Liver (tissue), 8 donors: ENCODE measurements at regions not wholly inside any gene's neighbourhood (a gene's known extent, or its start where the extent isn't known, plus 50 kb on each side); places are given as distances from the start of the nearest gene placed in this dataset.

Experiments used
- DNase-seq: peaks from one replicate; pipeline ENCODE4 v3.0.0-alpha.2; 2017; ENCODE audit warnings: low spot score
- H3K27ac ChIP-seq, 2 donors: one replicate each; pipeline ENCODE4 v1.7.0; 2013; ENCODE audit warnings: inconsistent platforms in 2 of 2, low read length in 2 of 2, control low read depth in 1 of 2, low read depth in 1 of 2, mild to moderate bottlenecking in 1 of 2
- H3K27me3 ChIP-seq, 4 donors: one replicate each; pipeline versions ENCODE4 v1.6.1 to v1.7.0; 2013; ENCODE audit warnings: low read length in 3 of 4, inconsistent platforms in 1 of 4, mild to moderate bottlenecking in 1 of 4, moderate library complexity in 1 of 4; ENCODE audit not compliant: control insufficient read depth in 4 of 4, insufficient read depth in 4 of 4
- H3K36me3 ChIP-seq, 4 donors: one replicate each; pipeline versions ENCODE4 v1.6.1 to v1.7.0; 2013; ENCODE audit warnings: low read length in 3 of 4, mild to moderate bottlenecking in 3 of 4, low read depth in 1 of 4, moderate library complexity in 1 of 4; ENCODE audit not compliant: control insufficient read depth in 4 of 4, insufficient read depth in 3 of 4
- H3K4me1 ChIP-seq, 4 donors: one replicate each; pipeline versions ENCODE4 v1.6.1 to v1.7.0; 2013; ENCODE audit warnings: low read length in 3 of 4, mild to moderate bottlenecking in 3 of 4, moderate library complexity in 1 of 4; ENCODE audit not compliant: control insufficient read depth in 4 of 4, insufficient read depth in 4 of 4
- H3K4me3 ChIP-seq, 3 donors: one replicate each; pipeline versions ENCODE4 v1.6.1 to v1.7.0; 2013; ENCODE audit warnings: low read length in 3 of 3, control low read depth in 1 of 3, low read depth in 1 of 3, mild to moderate bottlenecking in 1 of 3
- H3K9ac ChIP-seq, 2 donors: one replicate each; pipeline ENCODE4 v1.7.0; 2013; ENCODE audit warnings: low read length in 2 of 2, mild to moderate bottlenecking in 2 of 2, moderate library complexity in 2 of 2, control low read depth in 1 of 2, low read depth in 1 of 2
- H3K9me3 ChIP-seq, 4 donors: one replicate each; pipeline versions ENCODE4 v1.6.1 to v1.7.0; 2013; ENCODE audit warnings: low read length in 3 of 4; ENCODE audit not compliant: control insufficient read depth in 4 of 4
- FOXA2 ChIP-seq: IDR thresholded peaks from 2 replicates; pipeline ENCODE4 v1.6.1; 2016; ENCODE audit warnings: antibody characterized with exemption
- GABPA ChIP-seq, 2 donors: IDR thresholded peaks in 1 of 2; conservative IDR thresholded peaks in 1 of 2; 2 replicates each; pipeline ENCODE4 v1.6.1; 2016; ENCODE audit warnings: antibody characterized with exemption in 2 of 2, mild to moderate bottlenecking in 1 of 2, moderate library complexity in 1 of 2
- HNF4A ChIP-seq, 2 donors: conservative IDR thresholded peaks; 2 replicates each; pipeline ENCODE4 v1.6.1; 2016; ENCODE audit warnings: antibody characterized with exemption in 2 of 2, mild to moderate bottlenecking in 2 of 2
- HNF4G ChIP-seq: IDR thresholded peaks from 2 replicates; pipeline ENCODE4 v1.6.1; 2016; ENCODE audit warnings: antibody characterized with exemption
- JUND ChIP-seq, 2 donors: IDR thresholded peaks; 2 replicates each; pipeline ENCODE4 v1.6.1; 2016; ENCODE audit warnings: antibody characterized with exemption in 2 of 2
- NR2F2 ChIP-seq: IDR thresholded peaks from 2 replicates; pipeline ENCODE4 v1.6.1; 2016; ENCODE audit warnings: antibody characterized with exemption
- RAD21 ChIP-seq, 2 donors: IDR thresholded peaks; 2 replicates each; pipeline ENCODE4 v1.6.1; 2016; ENCODE audit warnings: antibody characterized with exemption in 2 of 2, mild to moderate bottlenecking in 2 of 2
- RXRA ChIP-seq, 2 donors: IDR thresholded peaks; 2 replicates each; pipeline ENCODE4 v1.6.1; 2017 to 2018; ENCODE audit warnings: antibody characterized with exemption in 2 of 2, mild to moderate bottlenecking in 1 of 2
- SP1 ChIP-seq: IDR thresholded peaks from 2 replicates; pipeline ENCODE4 v1.6.1; 2018; ENCODE audit warnings: antibody characterized with exemption, mild to moderate bottlenecking
- TAF1 ChIP-seq: conservative IDR thresholded peaks from 2 replicates; pipeline ENCODE4 v1.6.1; 2016; ENCODE audit warnings: antibody characterized with exemption, mild to moderate bottlenecking
- YY1 ChIP-seq: IDR thresholded peaks from 2 replicates; pipeline ENCODE4 v1.6.1; 2016; ENCODE audit warnings: antibody characterized with exemption, mild to moderate bottlenecking
- WGBS: extraction: QIAGEN DNeasy Blood & Tissue Kit; methylation state at CpG from one replicate; pipeline ENCODE4 v1.1.7; 2013; 5-methylcytosine and 5-hydroxymethylcytosine counted together
- TF ChIP-seq, protein P1 (sequence below): IDR thresholded peaks from 2 replicates; pipeline ENCODE4 v1.6.1; 2016; ENCODE audit warnings: antibody characterized with exemption
- TF ChIP-seq, protein P2 (sequence below): IDR thresholded peaks from 2 replicates; pipeline ENCODE4 v1.6.1; 2016; ENCODE audit warnings: antibody characterized with exemption
- TF ChIP-seq, protein P3 (sequence below): IDR thresholded peaks from 2 replicates; pipeline ENCODE4 v1.6.1; 2016; ENCODE audit warnings: antibody characterized with exemption
- TF ChIP-seq, protein P4 (sequence below): fragments of 150-350 bp; IDR thresholded peaks from 2 replicates; pipeline ENCODE4 v1.5.1; 2017; ENCODE audit warnings: improper control_type of control experiment, low read depth, low read length; ENCODE audit not compliant: missing input control
- TF ChIP-seq, protein P5 (sequence below): IDR thresholded peaks from 2 replicates; pipeline ENCODE4 v1.6.1; 2016; ENCODE audit warnings: antibody characterized with exemption, mild to moderate bottlenecking
- donor health status: healthy.
- donor health status: healthy.
- donor health status: healthy.
- donor health status: healthy.
- donor health status: healthy.

DNA sequence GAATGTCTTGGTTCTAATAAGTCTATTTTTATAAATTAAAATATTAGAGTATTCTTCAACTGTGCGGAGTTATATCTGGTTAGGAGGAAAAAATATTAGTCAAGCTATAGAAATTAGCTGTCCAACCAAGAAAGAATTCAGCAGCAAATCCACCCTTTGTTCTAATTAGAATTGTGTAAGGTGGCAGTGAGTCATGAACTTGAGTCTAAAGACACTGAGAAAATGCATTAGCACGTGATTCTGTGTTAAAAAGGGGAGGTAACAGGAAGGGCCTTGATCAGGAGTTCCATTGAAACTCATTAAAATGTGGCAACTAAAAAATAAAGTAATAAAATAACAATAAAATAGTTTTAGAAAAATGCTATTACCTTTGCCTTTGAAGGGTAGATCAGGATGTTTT, 398.2 kb upstream of the RGS18 start:
- H3K27me3 ChIP-seq = no peaks in the 10 kb centered on the region
- DNase-seq = no peak
- H3K4me3 ChIP-seq = no peak overlapping the region
- H3K9ac ChIP-seq = no peak overlapping the region
- H3K4me1 ChIP-seq = no peaks in the 10 kb centered on the region
- no peaks in the 10 kb centered on the region for H3K36me3 ChIP-seq
- 58% methylated on average over 2 of the region's 2 CpGs for WGBS
- H3K9me3 ChIP-seq = no peaks in the 10 kb centered on the region
- no peak overlapping the region for H3K27ac ChIP-seq
- TF ChIP-seq SP1 (no peak), YY1 (no peak), HNF4G (no peak), FOXA2 (no peak), NR2F2 (no peak)
- TF ChIP-seq, protein P1, sequence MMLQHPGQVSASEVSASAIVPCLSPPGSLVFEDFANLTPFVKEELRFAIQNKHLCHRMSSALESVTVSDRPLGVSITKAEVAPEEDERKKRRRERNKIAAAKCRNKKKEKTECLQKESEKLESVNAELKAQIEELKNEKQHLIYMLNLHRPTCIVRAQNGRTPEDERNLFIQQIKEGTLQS = no peak
- TF ChIP-seq, protein P2, sequence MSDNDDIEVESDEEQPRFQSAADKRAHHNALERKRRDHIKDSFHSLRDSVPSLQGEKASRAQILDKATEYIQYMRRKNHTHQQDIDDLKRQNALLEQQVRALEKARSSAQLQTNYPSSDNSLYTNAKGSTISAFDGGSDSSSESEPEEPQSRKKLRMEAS = no peak

DNA sequence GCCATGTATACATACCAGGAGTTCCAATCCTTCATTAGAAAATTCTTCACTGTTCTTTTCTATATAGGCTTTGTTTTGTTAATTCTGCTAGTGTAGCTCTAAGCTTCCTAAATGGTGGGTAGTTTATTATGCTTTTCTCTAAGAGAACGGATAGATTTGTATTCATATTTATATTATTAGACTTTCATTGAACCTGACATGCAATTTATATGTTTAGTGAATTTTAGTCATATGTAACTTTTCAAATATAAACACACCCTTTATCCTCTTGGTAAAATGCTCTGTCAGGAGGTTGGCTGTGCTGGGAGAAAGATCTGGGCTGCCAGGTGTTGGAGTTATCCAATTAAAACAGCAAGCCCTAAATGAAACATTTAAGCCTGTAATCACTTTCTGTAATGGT, 369.7 kb upstream of the RGS18 start:
- Histone ChIP-seq H3K27ac (no peak overlapping the region), H3K4me3 (no peak overlapping the region), H3K4me1 (no peaks in the 10 kb centered on the region), H3K9ac (no peak overlapping the region), H3K27me3 (no peaks in the 10 kb centered on the region), H3K9me3 (no peaks in the 10 kb centered on the region), H3K36me3 (no peaks in the 10 kb centered on the region)
- TF ChIP-seq NR2F2 = no peak
- no peak for TF ChIP-seq HNF4G
- DNase-seq = no peak
- 54% methylated on average over 1 of the region's 1 CpG for WGBS

DNA sequence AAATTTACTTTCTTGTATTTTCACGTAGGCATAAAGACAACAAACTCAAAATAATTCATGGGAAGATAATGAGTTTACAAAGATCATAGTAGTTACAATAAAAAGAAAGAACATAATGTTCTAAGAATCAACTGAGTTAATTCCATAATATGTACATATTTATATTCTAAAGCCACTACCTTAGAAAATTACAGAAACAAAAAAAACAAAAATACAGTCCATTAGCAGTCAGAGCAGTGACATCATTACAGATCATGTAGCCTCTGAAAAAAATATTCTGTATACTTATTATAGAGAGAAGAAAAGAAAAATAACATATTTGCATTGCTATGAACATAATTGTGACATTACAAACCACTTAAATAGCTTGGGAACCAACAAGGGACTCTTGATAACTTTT, 360.1 kb upstream of the RGS18 start:
- 55% methylated on average over 1 of the region's 1 CpG for WGBS
- Histone ChIP-seq H3K9me3 (no peaks in the 10 kb centered on the region), H3K27me3 (no peaks in the 10 kb centered on the region), H3K4me1 (no peaks in the 10 kb centered on the region), H3K27ac (no peak overlapping the region), H3K36me3 (no peaks in the 10 kb centered on the region), H3K4me3 (no peak overlapping the region), H3K9ac (no peak overlapping the region)
- no peak for TF ChIP-seq SP1
- TF ChIP-seq, protein P3, sequence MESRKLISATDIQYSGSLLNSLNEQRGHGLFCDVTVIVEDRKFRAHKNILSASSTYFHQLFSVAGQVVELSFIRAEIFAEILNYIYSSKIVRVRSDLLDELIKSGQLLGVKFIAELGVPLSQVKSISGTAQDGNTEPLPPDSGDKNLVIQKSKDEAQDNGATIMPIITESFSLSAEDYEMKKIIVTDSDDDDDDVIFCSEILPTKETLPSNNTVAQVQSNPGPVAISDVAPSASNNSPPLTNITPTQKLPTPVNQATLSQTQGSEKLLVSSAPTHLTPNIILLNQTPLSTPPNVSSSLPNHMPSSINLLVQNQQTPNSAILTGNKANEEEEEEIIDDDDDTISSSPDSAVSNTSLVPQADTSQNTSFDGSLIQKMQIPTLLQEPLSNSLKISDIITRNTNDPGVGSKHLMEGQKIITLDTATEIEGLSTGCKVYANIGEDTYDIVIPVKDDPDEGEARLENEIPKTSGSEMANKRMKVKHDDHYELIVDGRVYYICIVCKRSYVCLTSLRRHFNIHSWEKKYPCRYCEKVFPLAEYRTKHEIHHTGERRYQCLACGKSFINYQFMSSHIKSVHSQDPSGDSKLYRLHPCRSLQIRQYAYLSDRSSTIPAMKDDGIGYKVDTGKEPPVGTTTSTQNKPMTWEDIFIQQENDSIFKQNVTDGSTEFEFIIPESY = no peak
- no peak for TF ChIP-seq HNF4A (conservative IDR thresholded peaks at IDR 0.05)
- TF ChIP-seq NR2F2 = no peak
- TF ChIP-seq RAD21 (IDR thresholded peaks at IDR 0.05) = no peak
- no peak for TF ChIP-seq GABPA (IDR thresholded peaks at IDR 0.05 in 1 of 2, conservative IDR thresholded peaks at IDR 0.05 in 1 of 2)
- no peak for TF ChIP-seq JUND (IDR thresholded peaks at IDR 0.05)
- TF ChIP-seq TAF1 = no peak
- TF ChIP-seq RXRA (IDR thresholded peaks at IDR 0.05) = no peak
- TF ChIP-seq, protein P4, sequence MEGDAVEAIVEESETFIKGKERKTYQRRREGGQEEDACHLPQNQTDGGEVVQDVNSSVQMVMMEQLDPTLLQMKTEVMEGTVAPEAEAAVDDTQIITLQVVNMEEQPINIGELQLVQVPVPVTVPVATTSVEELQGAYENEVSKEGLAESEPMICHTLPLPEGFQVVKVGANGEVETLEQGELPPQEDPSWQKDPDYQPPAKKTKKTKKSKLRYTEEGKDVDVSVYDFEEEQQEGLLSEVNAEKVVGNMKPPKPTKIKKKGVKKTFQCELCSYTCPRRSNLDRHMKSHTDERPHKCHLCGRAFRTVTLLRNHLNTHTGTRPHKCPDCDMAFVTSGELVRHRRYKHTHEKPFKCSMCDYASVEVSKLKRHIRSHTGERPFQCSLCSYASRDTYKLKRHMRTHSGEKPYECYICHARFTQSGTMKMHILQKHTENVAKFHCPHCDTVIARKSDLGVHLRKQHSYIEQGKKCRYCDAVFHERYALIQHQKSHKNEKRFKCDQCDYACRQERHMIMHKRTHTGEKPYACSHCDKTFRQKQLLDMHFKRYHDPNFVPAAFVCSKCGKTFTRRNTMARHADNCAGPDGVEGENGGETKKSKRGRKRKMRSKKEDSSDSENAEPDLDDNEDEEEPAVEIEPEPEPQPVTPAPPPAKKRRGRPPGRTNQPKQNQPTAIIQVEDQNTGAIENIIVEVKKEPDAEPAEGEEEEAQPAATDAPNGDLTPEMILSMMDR = no peak
- TF ChIP-seq, protein P5, sequence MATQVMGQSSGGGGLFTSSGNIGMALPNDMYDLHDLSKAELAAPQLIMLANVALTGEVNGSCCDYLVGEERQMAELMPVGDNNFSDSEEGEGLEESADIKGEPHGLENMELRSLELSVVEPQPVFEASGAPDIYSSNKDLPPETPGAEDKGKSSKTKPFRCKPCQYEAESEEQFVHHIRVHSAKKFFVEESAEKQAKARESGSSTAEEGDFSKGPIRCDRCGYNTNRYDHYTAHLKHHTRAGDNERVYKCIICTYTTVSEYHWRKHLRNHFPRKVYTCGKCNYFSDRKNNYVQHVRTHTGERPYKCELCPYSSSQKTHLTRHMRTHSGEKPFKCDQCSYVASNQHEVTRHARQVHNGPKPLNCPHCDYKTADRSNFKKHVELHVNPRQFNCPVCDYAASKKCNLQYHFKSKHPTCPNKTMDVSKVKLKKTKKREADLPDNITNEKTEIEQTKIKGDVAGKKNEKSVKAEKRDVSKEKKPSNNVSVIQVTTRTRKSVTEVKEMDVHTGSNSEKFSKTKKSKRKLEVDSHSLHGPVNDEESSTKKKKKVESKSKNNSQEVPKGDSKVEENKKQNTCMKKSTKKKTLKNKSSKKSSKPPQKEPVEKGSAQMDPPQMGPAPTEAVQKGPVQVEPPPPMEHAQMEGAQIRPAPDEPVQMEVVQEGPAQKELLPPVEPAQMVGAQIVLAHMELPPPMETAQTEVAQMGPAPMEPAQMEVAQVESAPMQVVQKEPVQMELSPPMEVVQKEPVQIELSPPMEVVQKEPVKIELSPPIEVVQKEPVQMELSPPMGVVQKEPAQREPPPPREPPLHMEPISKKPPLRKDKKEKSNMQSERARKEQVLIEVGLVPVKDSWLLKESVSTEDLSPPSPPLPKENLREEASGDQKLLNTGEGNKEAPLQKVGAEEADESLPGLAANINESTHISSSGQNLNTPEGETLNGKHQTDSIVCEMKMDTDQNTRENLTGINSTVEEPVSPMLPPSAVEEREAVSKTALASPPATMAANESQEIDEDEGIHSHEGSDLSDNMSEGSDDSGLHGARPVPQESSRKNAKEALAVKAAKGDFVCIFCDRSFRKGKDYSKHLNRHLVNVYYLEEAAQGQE = no peak
- no peak for TF ChIP-seq HNF4G
- no peak for DNase-seq
